ES-I3 (cell line): ENCODE measurements at regions not wholly inside any gene's neighbourhood (a gene's known extent, or its start where the extent isn't known, plus 50 kb on each side); places are given as distances from the start of the nearest gene placed in this dataset.

ENCODE experiments used
- H3K36me3 ChIP-seq: 2 replicates; pipeline ENCODE4 v1.6.1; 2013; ENCODE audit warnings: mild to moderate bottlenecking, low read length, control low read depth, moderate library complexity; ENCODE audit not compliant: insufficient read depth
- H3K4me1 ChIP-seq: 2 replicates; pipeline ENCODE4 v1.6.1; 2013; ENCODE audit warnings: mild to moderate bottlenecking, control low read depth, low read length; ENCODE audit not compliant: insufficient read depth
- H3K9ac ChIP-seq: 2 replicates; pipeline ENCODE4 v1.6.1; 2013; ENCODE audit warnings: low read depth, mild to moderate bottlenecking, low read length, moderate library complexity
- H3K9me3 ChIP-seq: 2 replicates; pipeline ENCODE4 v1.6.1; 2013; ENCODE audit warnings: mild to moderate bottlenecking, low read length, moderate library complexity; ENCODE audit not compliant: control insufficient read depth, insufficient read depth

DNA sequence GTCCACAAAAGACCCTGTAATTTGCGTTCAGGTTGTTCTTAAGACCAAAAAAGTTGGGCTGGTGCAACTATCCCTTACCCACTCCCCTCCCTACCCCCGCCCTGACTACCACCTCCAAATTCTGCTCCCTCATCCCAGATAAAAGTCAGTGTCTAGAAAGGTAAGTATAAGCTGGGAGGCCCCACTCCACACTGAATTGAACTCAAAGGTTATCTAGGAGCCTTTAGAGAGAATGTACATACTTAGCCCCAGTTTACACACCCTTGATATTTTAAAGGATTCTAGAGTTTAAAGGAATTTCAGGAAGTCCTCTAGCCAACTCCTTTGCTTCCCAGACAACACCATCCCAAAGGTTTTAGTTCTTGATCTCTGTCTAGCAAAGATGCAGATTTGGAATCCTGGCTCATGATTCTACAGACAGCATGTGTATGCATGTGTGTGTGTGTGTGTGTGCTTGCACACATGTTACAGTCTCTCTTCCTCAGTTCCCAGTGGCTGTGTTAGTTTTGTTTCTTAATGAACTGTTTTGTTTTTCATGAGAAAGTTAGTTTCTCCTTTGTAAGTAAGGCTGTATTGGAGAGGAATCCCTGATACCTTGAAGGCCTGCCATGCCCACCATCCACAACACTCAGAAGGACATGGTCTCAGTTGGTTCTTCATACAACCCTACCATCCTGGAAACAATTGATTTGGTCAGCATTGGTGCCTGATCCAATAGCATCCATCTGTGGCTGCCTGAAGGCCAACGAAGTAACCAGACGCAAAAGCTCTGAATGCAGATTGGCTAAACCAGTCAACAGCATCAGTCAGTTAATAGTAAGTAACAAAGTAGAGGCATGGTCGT, 281.3 kb downstream of the SOX9 start:
- Histone ChIP-seq H3K9ac (no peak overlapping the region), H3K4me1 (peaks cover 3% of the 10 kb centered on the region; the same call in 1 of the 2 replicates), H3K9me3 (no peaks in the 10 kb centered on the region), H3K36me3 (no peaks in the 10 kb centered on the region)

DNA sequence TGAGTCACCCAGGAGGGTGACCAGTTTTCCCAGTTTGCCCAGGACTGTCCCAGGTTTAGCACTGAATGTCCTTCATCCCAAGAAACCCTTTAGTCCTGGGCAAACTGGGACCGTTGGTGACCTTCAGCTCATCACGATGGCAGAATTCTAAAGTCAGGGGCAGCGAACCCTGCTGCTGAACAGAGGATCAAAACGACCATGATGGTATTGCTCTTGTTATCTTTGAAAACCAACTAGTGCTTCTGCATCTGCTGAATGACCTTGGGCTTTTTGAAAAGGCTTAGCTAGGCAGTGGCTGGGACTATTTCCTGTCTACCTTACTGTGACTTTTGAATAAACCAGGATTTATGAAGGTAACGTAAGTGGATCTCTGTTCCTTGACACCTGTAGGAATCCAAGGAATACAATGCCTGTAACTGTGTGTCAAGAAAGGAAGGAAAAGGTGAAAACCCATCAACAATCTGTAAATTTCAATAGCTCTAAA, 281.9 kb downstream of the SOX9 start:
- peaks cover 10% of the 10 kb centered on the region; the same call in 1 of the 2 replicates for H3K4me1 ChIP-seq
- H3K9me3 ChIP-seq: no peaks in the 10 kb centered on the region
- no peak overlapping the region for H3K9ac ChIP-seq
- H3K36me3 ChIP-seq: no peaks in the 10 kb centered on the region

DNA sequence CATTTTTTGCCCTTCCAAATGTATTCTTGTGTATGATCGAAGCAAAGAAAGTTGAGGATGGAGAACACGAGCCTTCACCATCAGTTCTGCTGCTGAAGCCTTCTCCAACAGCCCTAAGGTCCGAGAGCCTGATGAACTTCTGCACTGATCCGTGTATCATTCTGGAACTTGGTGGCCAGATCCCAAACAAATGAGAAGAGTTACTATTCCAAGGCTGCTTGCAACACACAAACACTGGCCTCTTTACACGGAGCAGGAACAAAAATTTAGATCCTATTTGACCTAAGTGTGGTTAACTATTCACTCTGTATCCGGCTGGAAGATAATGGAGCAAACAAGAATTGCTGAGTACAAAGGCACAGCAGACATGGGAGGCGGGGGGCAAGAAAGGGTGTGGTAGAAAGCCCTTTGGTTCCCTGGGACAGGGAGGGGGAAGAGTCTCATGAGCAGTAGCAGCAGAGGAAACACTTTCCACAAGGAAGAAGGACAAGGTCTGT, 282.9 kb downstream of the SOX9 start:
- Histone ChIP-seq H3K9me3 (no peaks in the 10 kb centered on the region), H3K36me3 (no peaks in the 10 kb centered on the region), H3K4me1 (peaks cover 12% of the 10 kb centered on the region; the same call in 1 of the 2 replicates), H3K9ac (no peak overlapping the region)

DNA sequence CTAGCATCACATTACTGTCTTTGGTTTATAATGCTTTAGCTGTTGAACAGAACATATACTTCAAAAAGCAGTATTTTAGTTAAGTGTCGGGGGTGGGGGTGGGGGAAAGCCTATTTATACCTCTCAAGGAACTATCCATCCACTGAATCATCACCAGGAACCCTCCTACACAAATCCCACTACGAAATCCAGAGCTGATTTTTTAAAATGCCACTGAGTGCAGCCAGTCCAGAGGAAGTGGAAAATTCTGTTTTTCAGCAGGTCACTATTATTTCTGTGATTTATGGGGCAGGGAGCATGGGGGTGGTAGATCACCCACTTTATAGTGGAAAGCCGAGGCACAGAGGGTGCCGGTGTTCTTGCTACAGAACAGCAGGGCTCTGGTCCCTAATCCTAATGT, 284.1 kb downstream of the SOX9 start:
- H3K9me3 ChIP-seq: no peaks in the 10 kb centered on the region
- no peaks in the 10 kb centered on the region for H3K36me3 ChIP-seq
- H3K9ac ChIP-seq: no peak overlapping the region
- peaks cover 12% of the 10 kb centered on the region; the same call in 1 of the 2 replicates for H3K4me1 ChIP-seq

DNA sequence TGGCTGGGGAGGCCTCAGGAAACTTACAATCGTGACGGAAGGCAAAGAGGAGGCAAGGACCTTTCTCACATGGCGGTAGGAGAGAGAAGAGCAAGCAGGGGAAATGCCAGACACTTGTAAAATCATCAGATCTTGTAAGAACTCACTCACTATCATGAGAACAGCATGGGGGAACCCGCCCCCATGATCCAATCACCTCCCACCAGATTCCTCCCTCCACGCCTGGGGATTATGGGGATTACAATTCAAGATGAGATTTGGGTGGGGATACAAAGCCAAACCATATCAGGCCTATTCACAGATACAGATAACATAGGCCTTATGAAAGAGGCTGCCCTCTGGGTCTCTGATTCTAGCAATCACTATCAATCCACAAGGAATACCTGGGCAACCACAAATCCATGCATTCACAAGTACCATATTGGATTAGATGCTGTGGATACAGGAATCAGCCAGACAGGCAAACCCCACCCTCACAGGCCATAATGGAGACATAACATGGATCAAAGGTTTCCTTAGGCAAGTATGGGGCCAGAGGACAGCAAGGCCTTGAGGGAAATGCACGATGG, 284.9 kb downstream of the SOX9 start:
- Histone ChIP-seq H3K36me3 (no peaks in the 10 kb centered on the region), H3K4me1 (peaks cover 12% of the 10 kb centered on the region; the same call in 1 of the 2 replicates), H3K9me3 (no peaks in the 10 kb centered on the region), H3K9ac (no peak overlapping the region)

DNA sequence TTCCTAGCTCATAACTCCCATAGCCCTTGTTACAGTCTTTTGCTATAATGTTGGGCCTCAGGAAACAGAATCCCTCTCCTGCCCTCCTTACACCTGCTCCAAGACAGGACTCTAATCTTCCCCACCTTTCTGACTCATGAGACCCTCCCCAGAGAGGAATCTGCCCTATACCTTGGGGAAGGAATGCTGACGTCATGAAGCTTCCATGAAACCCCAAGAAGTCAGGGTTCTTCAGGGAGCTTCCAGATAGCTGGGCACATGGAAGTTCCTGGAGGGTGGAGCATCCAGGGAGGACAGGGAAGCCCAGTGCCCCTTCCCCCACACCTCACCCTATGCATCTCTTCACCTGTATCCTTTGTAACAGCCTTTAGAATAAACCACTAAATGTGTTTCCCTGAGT, 285.7 kb downstream of the SOX9 start:
- Histone ChIP-seq H3K36me3 (no peaks in the 10 kb centered on the region), H3K9me3 (no peaks in the 10 kb centered on the region), H3K4me1 (peaks cover 16% of the 10 kb centered on the region; the same call in 1 of the 2 replicates), H3K9ac (no peak overlapping the region)

DNA sequence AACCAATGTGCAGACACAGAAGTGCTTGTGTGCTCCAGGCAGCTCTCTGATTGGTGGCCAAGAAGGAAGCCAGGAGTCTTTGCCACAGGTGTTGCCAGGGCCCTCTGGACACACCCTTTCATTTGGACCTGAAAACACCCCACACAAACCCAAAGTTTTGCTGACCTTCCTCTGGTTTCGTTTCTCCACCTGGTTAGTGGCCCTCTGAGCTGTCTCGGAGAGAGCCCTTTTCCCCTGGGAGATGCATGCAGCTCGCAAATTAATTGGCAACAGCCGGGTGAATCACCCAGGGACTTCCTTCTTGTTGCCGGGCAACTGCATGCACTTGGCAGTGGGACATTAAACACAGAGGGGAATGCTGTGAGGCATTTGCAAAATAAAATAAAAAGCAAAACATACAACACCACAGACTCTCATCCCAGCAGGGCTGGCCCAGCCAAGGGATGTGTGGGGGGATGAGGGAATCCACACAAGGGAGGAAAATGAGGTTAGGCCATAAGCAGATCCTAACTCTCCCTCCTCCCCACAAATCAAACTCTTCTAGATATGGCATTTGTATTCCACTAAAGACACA, 286.6 kb downstream of the SOX9 start:
- no peaks in the 10 kb centered on the region for H3K36me3 ChIP-seq
- H3K9ac ChIP-seq: no peak overlapping the region

DNA sequence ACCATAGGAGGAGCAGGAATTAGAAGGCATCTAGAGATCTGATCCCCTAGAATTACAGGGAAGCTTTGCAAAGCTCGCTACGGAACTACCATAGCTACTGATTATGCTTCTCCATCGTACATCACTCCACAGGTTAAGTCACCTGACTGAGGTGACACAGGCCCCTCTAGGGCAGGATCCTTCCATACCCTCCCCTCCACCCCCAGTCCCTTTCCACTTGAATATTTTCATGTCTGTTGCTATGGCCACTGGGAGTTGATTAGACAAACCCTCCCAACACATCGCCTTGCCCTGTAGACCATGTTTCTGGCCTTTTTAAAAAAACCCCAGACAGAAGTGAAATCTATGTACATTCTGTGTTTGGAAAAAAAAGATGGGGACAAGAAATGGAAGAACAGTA, 287.1 kb downstream of the SOX9 start:
- Histone ChIP-seq H3K4me1 (peaks cover 17% of the 10 kb centered on the region; the same call in 1 of the 2 replicates), H3K9ac (no peak overlapping the region)

More for the DNA sequence above, 286.6 kb downstream of the SOX9 start:
- H3K9me3 ChIP-seq: no peaks in the 10 kb centered on the region
- H3K4me1 ChIP-seq: peaks cover 17% of the 10 kb centered on the region; the same call in 1 of the 2 replicates

DNA sequence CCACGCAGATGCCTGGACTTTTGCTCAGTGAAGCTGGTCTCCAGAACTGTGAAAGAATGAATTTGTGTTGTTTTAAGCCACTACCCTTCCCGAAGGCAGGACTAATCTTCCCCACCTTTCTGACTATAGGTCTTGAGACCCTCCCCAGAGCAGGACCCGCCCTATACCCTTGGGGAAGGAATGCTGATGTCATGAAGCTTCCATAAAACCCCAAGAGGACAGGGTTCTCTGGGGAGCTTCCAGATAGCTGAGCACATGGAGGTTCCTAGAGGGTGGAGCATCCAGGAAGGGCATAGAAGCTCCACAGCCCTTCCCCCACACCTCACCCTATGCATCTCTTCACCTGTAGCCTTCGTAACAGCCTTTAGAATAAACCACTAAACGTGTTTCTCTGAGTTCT, 287.8 kb downstream of the SOX9 start:
- no peaks in the 10 kb centered on the region for H3K36me3 ChIP-seq
- H3K9me3 ChIP-seq: no peaks in the 10 kb centered on the region
- H3K4me1 ChIP-seq: peaks cover 17% of the 10 kb centered on the region; the same call in 1 of the 2 replicates
- H3K9ac ChIP-seq: no peak overlapping the region

More for the DNA sequence above, 287.1 kb downstream of the SOX9 start:
- Histone ChIP-seq H3K36me3 (no peaks in the 10 kb centered on the region), H3K9me3 (no peaks in the 10 kb centered on the region)

DNA sequence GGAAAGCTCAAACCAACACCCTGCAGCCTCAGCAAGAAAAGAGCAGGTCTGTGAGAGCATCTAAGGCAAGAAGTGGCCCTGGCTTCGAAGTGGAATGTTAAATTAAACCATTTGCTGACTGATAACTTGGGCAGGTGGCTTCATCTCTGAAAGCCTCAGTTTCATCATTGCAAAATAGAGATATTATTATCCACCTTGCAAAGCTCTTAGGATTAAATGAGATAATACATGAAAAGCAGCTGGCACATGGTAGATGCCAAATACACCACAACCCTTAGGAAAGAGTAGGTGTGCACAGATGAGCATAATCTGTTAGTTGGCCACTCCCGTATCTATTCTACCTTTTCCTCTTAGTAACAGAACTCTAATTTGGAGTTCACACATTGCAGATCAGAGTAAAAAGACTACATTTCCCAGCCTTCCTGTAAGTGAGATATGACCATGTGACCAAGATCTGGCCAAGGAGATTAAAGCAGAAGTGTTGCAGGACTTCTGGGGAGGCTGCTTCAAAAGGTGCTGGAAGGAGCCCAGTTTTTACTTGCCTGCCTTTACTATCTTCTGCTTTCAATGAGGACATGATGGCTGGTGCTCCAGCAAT, 288.7 kb downstream of the SOX9 start:
- H3K4me1 ChIP-seq: peaks cover 17% of the 10 kb centered on the region; the same call in 1 of the 2 replicates

DNA sequence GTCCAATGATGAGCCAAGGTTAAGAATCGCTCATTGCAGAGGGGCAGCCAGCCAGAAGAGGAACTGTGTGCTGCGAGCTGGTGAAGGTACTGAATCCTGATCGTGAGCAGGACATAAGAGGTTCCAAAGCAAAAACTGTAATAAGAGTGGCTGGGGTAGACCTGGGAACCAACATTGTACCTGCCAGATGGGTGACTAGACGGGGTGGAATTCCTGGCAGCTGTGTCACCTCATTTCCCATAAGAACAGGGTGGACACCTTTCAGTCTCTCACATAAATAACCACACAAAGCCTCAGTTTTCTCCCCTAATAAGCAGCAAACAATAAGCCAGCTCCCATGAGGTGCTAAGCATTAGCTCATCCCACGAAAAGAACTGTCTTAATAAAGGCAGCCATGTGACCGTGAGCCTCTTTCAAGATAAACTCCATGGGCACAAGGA, 290.3 kb downstream of the SOX9 start:
- Histone ChIP-seq H3K4me1 (peaks cover 23% of the 10 kb centered on the region; the same call in 1 of the 2 replicates), H3K9ac (no peak overlapping the region)

More for the DNA sequence above, 288.7 kb downstream of the SOX9 start:
- no peak overlapping the region for H3K9ac ChIP-seq
- H3K36me3 ChIP-seq: no peaks in the 10 kb centered on the region
- no peaks in the 10 kb centered on the region for H3K9me3 ChIP-seq

DNA sequence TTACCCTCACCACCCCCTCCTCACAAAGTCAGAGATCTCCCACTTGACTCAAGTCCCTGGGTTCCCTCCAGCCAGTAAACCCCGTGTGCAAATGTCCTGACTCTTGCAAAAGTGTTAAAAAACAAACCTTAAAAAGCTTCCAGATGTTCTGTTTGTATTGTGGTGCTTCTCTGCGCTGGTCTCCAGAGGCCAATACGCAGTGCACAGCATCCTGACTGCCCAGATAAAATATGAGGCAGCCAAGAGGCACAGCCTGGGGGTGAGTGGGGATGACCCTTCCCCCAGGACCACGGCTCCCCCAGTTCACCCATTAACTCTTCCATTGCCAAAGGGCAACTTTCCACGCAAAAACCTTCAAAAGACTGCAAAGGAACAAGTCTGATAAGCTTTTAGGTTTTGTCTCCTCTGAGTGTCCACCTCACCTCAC, 291.8 kb downstream of the SOX9 start:
- Histone ChIP-seq H3K36me3 (no peaks in the 10 kb centered on the region), H3K4me1 (peaks cover 15% of the 10 kb centered on the region; the same call in 1 of the 2 replicates), H3K9me3 (peaks cover 9% of the 10 kb centered on the region), H3K9ac (no peak overlapping the region)

More for the DNA sequence above, 290.3 kb downstream of the SOX9 start:
- Histone ChIP-seq H3K36me3 (no peaks in the 10 kb centered on the region), H3K9me3 (no peaks in the 10 kb centered on the region)

DNA sequence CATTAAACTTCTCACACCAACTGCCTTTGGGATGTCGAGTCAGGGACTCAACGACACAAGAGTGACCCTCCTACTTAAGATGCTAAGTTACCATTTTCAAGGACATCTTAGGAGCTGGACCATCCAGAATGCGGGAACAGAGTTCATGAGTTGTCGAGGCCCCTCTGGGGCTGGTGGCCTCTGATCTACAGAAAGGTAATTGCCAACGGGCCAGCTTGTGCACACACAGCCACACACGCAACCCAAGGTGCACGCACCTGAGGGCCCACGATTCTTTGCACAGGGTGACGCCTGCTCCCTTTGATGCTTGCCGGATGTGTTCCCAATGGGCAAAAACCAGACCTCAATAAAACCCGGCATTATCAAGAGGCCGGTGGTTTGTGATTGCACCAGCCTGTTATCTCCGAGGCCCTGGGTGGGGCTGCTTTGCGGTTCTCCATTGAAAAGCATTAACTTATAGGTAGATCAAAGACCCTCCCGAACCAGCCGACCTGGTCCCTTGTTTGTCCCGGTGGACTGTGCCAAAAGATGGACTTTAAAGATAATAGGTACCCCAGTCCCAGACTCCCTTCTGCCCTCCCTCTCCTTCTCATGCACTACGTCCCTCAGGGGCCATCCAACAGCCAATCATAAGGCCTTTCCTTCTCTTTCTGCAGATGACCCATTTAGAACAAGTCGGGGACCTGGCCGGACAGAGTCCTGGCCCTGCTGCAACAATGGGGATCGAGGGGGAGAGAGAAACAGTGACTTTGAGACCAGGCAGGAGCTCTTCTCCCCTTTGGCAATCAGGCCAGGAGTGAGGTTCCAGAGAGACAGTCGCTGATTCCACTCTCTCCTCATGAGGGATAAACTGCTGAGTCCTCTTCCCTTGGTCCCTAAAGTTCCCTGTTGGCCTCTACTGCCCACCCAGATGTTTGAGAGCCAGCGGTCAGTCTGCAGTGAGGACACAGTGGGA, 292.5 kb downstream of the SOX9 start:
- Histone ChIP-seq H3K9me3 (peaks cover 16% of the 10 kb centered on the region), H3K9ac (no peak overlapping the region), H3K4me1 (peaks cover 12% of the 10 kb centered on the region; the same call in 1 of the 2 replicates), H3K36me3 (no peaks in the 10 kb centered on the region)
